Panc1 (cell line): ENCODE measurements at regions not wholly inside any gene's neighbourhood (a gene's known extent, or its start where the extent isn't known, plus 50 kb on each side); places are given as distances from the start of the nearest gene placed in this dataset.
"Not testable (repeated sequence)": the region's sequence is repeated elsewhere in the genome, so short reads cannot be mapped to it uniquely, and the experiment has no call there.

ENCODE experiments used
- CTCF ChIP-seq: fragments of 450-650 bp; IDR thresholded peaks from 2 replicates; pipeline ENCODE4 v1.5.1; 2017; ENCODE audit warnings: mild to moderate bottlenecking
- REST ChIP-seq, 2 experiments: IDR thresholded peaks; 2 replicates each; pipeline ENCODE4 v1.6.1; 2011 to 2012; ENCODE audit warnings: low read depth in 2 of 2, control low read depth in 1 of 2, low read length in 1 of 2, mild to moderate bottlenecking in 1 of 2, moderate library complexity in 1 of 2; ENCODE audit not compliant: insufficient read depth in 1 of 2
- TCF7L2 ChIP-seq: IDR thresholded peaks from 2 replicates; pipeline ENCODE4 v1.6.1; 2011; ENCODE audit warnings: mild to moderate bottlenecking, low read depth, low read length, inconsistent platforms

GRCh38 chr7:69313852-69314251, 284.4 kb upstream of the AUTS2 start:
- TF ChIP-seq REST (IDR thresholded peaks at IDR 0.05; ENCODE audit: insufficient read depth in 1 of 2, low read depth in 2 of 2, low read length in 1 of 2); CTCF; TCF7L2: not testable (repeated sequence)
